Epithelial cell of esophagus (primary cell): ENCODE measurements at regions not wholly inside any gene's neighbourhood (a gene's known extent, or its start where the extent isn't known, plus 50 kb on each side); places are given as distances from the start of the nearest gene placed in this dataset.

Experiments
- DNase-seq: peaks from one replicate; pipeline ENCODE4 v3.0.0; 2010; ENCODE audit warnings: low read depth
- H3K4me3 ChIP-seq: 2 replicates; pipeline ENCODE4 v1.5.1; 2011; ENCODE audit warnings: mild to moderate bottlenecking, low read length, control low read depth
- CTCF ChIP-seq: IDR thresholded peaks from 2 replicates; pipeline ENCODE4 v1.5.1; 2011; ENCODE audit warnings: low read depth, mild to moderate bottlenecking, low read length, control low read depth, inconsistent platforms; ENCODE audit not compliant: insufficient read depth; ENCODE audit errors: missing control alignments

DNA sequence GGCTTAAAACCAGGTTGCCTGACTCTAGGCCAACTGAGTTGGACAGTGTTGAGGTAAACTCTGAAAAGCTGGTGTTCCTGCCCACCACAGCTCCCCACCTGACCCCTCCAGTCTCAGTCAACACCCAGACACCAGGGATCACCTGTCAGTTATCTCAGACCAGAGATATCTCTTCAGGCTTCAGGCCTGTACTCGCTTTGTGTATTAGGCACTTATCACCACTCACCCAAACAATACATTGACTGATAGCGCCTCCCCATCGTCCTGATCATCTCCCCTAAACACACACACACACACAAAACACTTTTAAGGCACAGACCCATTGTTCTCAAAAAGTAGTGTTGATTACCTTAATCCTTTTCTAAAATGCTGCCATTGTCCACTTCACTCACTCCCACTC, 111.5 kb downstream of the PLCE1 start:
- no peak for TF ChIP-seq CTCF
- no peak for DNase-seq

DNA sequence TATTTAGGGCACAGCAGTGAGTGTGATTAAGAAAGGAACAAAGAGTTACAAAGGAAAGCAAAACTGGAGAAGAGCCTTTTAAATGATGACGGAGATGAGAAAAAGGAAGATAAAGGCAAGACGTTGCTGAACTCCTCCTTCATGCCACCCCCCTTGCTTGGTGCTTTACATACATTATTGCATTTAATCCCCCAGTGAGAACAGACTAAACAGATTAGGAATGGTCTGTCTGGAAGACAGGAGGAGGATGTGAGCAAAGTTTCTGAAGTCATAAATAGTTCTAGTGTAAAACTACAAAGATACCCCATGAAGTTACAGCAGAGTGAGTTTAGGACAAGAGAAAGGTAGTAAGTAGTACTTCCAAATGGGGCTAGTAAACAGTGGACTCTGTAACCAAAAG, 113.5 kb downstream of the PLCE1 start:
- H3K4me3 ChIP-seq: no peak overlapping the region
- DNase-seq: no peak
- no peak for TF ChIP-seq CTCF

More for the DNA sequence above, 111.5 kb downstream of the PLCE1 start:
- H3K4me3 ChIP-seq: no peak overlapping the region

- H3K4me3 ChIP-seq: no peak overlapping the region
- TF ChIP-seq CTCF: no peak
- peak; percentile 87 for DNase-seq
These were observed 114.5 kb downstream of the PLCE1 start for GRCh38 chr10:94108200-94108599.

- no peak for TF ChIP-seq CTCF
- DNase-seq: no peak
These were observed 117.6 kb downstream of the PLCE1 start for GRCh38 chr10:94111367-94111766.

DNA sequence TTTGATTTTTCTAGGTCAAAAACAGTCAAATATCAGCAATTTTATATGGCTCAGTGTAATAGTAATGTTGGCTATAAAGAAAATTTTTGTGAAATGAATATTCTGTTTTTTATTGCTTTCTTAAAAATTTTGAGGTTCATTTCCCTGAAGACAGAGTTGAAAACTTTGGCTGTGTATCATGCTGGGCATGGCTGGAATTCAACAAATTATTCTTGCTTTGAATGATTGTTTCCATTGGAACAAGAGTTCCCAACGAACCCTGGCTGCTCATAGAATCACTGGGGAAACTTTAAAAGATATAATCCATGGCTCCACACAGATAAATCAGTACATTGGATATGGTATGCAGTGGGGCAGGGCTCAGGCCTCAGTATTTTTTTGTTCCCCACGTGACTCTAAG, 118.6 kb downstream of the PLCE1 start:
- no peak for DNase-seq
- no peak overlapping the region for H3K4me3 ChIP-seq
- no peak for TF ChIP-seq CTCF

More at GRCh38 chr10:94111367-94111766, 117.6 kb downstream of the PLCE1 start:
- no peak overlapping the region for H3K4me3 ChIP-seq

- peak; percentile 98 for DNase-seq
- no peak overlapping the region for H3K4me3 ChIP-seq
- TF ChIP-seq CTCF: no peak
These were observed 122.0 kb downstream of the PLCE1 start for GRCh38 chr10:94115725-94116124.

- DNase-seq: no peak
- no peak overlapping the region for H3K4me3 ChIP-seq
- TF ChIP-seq CTCF: no peak
These were observed 123.1 kb downstream of the PLCE1 start for GRCh38 chr10:94116848-94117247.
